ENCODE measurements at regions not wholly inside any gene's neighbourhood (a gene's known extent, or its start where the extent isn't known, plus 50 kb on each side); places are given as distances from the start of the nearest gene placed in this dataset.
A peak's percentile ranks its signal among the peaks of the same experiment; 100 is the strongest.

DNA sequence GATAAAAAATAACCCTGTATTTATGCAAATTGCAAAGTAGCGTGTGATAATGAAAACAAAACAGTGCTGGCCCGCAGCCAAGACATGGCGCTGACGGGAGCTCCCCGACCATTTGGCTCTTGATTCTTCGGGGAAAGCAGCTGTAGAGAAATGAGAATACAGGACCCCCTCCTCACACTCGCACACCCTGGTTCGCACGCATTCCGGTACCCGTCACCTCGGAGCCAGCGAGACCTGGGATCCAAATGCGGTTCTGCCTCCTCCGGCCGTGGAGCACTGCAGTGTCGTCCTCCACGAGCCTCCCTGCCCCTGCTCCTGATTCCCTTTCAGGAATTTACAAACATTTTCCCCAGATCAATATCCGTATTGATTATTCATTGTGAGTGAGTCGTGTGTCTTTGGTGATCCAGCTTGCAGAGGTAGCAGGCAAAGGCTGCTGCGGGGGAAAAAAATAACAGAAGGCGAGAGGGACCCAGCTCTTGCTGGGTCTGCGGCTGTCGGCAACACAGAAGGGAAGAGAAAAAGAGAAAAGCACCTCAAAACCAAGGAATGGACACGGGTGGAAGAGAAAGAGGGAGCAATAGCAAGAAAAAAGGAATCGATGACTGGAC is 184.1 kb upstream of the ZFHX3 start:
- POLR2A ChIA-PET, result interaction anchor here (0.9 kb wide), 1 partner anchor 11 kb away, joined by 3 read pairs; no protein-coding TSS in a partner anchor
- DNase-seq (ENCODE audit: extremely low spot score), result no peak
- CTCF ChIA-PET, result interaction anchor here (0.7 kb wide), 1 partner anchor 1376 kb away, joined by 4 read pairs; no protein-coding TSS in a partner anchor
- TF ChIP-seq CTBP1 (IDR thresholded peaks at IDR 0.05; ENCODE audit: borderline replicate concordance) (no peak), TARDBP (IDR thresholded peaks at IDR 0.05) (no peak), L3MBTL2 (conservative IDR thresholded peaks at IDR 0.05) (no peak), BHLHE40 (IDR thresholded peaks at IDR 0.05; ENCODE audit: borderline replicate concordance) (no peak), ARNT (IDR thresholded peaks at IDR 0.05) (no peak), FOXA1 (IDR thresholded peaks at IDR 0.05) (no peak), NFRKB (IDR thresholded peaks at IDR 0.05) (no peak), ZNF384 (IDR thresholded peaks at IDR 0.05) (no peak), SP1 (IDR thresholded peaks at IDR 0.05) (no peak), ELF4 (IDR thresholded peaks at IDR 0.05) (no peak), FOXM1 (IDR thresholded peaks at IDR 0.05; ENCODE audit: borderline replicate concordance) (no peak), LEF1 (IDR thresholded peaks at IDR 0.05; ENCODE audit: borderline replicate concordance) (no peak), SUZ12 (IDR thresholded peaks at IDR 0.05) (no peak), FOXK2 (IDR thresholded peaks at IDR 0.05) (no peak), HDGF (IDR thresholded peaks at IDR 0.05; ENCODE audit: borderline replicate concordance) (no peak)
- TF ChIP-seq, protein P1, sequence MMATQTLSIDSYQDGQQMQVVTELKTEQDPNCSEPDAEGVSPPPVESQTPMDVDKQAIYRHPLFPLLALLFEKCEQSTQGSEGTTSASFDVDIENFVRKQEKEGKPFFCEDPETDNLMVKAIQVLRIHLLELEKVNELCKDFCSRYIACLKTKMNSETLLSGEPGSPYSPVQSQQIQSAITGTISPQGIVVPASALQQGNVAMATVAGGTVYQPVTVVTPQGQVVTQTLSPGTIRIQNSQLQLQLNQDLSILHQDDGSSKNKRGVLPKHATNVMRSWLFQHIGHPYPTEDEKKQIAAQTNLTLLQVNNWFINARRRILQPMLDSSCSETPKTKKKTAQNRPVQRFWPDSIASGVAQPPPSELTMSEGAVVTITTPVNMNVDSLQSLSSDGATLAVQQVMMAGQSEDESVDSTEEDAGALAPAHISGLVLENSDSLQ (IDR thresholded peaks at IDR 0.05), result no peak

DNA sequence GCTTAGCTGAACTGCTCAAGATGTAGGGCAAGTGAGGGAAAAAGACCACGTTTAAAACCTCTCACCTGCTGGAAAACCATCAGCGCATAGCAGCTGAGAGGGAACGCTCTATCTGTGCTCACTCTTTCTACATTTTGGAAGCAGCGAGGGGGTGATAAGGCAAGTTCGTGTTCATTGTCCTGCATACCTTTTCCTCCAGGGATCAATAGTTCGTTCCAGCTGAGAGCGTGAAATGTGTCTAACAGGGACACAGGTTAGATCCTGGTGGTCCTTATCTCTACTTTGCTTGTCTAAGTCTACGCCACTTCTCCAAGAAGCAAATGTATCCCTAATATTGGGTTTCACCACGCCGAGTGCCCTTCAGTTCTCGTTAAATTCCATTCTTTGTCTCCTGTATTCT is 183.5 kb upstream of the ZFHX3 start:
- CTCF ChIA-PET, result interaction anchor here (0.7 kb wide), 1 partner anchor 1377 kb away, joined by 4 read pairs; no protein-coding TSS in a partner anchor
- DNase-seq (ENCODE audit: extremely low spot score), result no peak
- POLR2A ChIA-PET, result no interaction called here

DNA sequence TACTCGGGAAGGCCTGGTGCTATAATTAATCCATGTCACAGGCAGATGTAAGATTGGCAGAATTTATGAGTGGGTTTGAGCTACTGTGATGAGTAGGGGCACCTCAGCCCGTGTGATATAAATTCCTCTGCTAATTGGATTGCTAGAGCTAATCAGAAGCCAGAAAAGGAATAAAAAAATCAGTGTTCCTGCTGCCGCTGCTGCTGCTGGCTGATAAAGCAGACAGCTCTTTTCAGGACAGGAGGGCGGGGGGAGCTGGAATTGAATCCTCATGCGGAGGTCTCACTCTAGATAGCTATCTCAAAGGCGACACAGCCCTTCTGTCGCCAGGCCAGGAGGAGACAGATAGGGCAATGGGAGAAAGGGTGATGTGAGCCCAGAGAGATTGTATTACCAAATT is 182.7 kb upstream of the ZFHX3 start:
- TF ChIP-seq FOXA1 (IDR thresholded peaks at IDR 0.05) (no peak), HDGF (IDR thresholded peaks at IDR 0.05; ENCODE audit: borderline replicate concordance) (no peak), ZNF384 (IDR thresholded peaks at IDR 0.05) (no peak), SP1 (IDR thresholded peaks at IDR 0.05) (no peak), SUZ12 (IDR thresholded peaks at IDR 0.05) (no peak), L3MBTL2 (conservative IDR thresholded peaks at IDR 0.05) (no peak), CTBP1 (IDR thresholded peaks at IDR 0.05; ENCODE audit: borderline replicate concordance) (no peak), TARDBP (IDR thresholded peaks at IDR 0.05) (no peak), ARNT (IDR thresholded peaks at IDR 0.05) (no peak), LEF1 (IDR thresholded peaks at IDR 0.05; ENCODE audit: borderline replicate concordance) (no peak), BHLHE40 (IDR thresholded peaks at IDR 0.05; ENCODE audit: borderline replicate concordance) (no peak), FOXK2 (IDR thresholded peaks at IDR 0.05) (no peak), NFRKB (IDR thresholded peaks at IDR 0.05) (no peak), ELF4 (IDR thresholded peaks at IDR 0.05) (no peak)
- TF ChIP-seq, protein P1 (IDR thresholded peaks at IDR 0.05), result no peak
- POLR2A ChIA-PET, result no interaction called here
- CTCF ChIA-PET, result no interaction called here
- no peak for DNase-seq (ENCODE audit: extremely low spot score)

More for the DNA sequence above, 183.5 kb upstream of the ZFHX3 start:
- TF ChIP-seq L3MBTL2 (conservative IDR thresholded peaks at IDR 0.05) (no peak), FOXA1 (IDR thresholded peaks at IDR 0.05) (no peak), CTBP1 (IDR thresholded peaks at IDR 0.05; ENCODE audit: borderline replicate concordance) (no peak), NFRKB (IDR thresholded peaks at IDR 0.05) (no peak), LEF1 (IDR thresholded peaks at IDR 0.05; ENCODE audit: borderline replicate concordance) (no peak), ELF4 (IDR thresholded peaks at IDR 0.05) (no peak), ZNF384 (IDR thresholded peaks at IDR 0.05) (no peak), BHLHE40 (IDR thresholded peaks at IDR 0.05; ENCODE audit: borderline replicate concordance) (no peak), SP1 (IDR thresholded peaks at IDR 0.05) (no peak), ARNT (IDR thresholded peaks at IDR 0.05) (no peak), TARDBP (IDR thresholded peaks at IDR 0.05) (no peak), HDGF (IDR thresholded peaks at IDR 0.05; ENCODE audit: borderline replicate concordance) (no peak), FOXK2 (IDR thresholded peaks at IDR 0.05) (no peak), SUZ12 (IDR thresholded peaks at IDR 0.05) (no peak), FOXM1 (IDR thresholded peaks at IDR 0.05; ENCODE audit: borderline replicate concordance) (no peak)
- TF ChIP-seq, protein P1 (IDR thresholded peaks at IDR 0.05), result no peak

DNA sequence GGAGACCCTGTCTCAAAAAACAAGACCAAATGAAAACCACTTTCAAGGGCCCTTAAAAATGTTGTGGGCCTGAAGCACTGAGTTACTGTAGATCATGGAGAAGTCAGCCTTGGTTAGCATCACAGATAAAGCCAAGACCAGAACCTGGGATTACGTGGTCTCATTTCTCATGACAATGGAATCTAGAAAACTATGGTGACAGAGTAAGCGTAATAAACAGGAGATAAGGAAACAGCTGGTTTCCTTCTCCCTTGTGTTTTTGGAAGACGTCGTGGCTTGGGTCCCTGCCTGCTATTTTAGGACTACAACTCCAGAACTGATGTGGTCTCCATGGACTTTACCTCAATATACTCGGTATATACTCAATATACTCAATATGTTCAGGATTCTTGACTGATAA is 180.7 kb upstream of the ZFHX3 start:
- ChIA-PET POLR2A (no interaction called here), CTCF (no interaction called here)
- no peak for TF ChIP-seq SUZ12 (IDR thresholded peaks at IDR 0.05)
- no peak for TF ChIP-seq HDGF (IDR thresholded peaks at IDR 0.05; ENCODE audit: borderline replicate concordance)
- TF ChIP-seq FOXM1 (IDR thresholded peaks at IDR 0.05; ENCODE audit: borderline replicate concordance), result no peak
- TF ChIP-seq TARDBP (IDR thresholded peaks at IDR 0.05), result no peak
- no peak for TF ChIP-seq FOXK2 (IDR thresholded peaks at IDR 0.05)
- no peak for TF ChIP-seq LEF1 (IDR thresholded peaks at IDR 0.05; ENCODE audit: borderline replicate concordance)
- TF ChIP-seq BHLHE40 (IDR thresholded peaks at IDR 0.05; ENCODE audit: borderline replicate concordance), result no peak
- TF ChIP-seq ARNT (IDR thresholded peaks at IDR 0.05), result no peak
- no peak for TF ChIP-seq L3MBTL2 (conservative IDR thresholded peaks at IDR 0.05)
- TF ChIP-seq ELF4 (IDR thresholded peaks at IDR 0.05), result no peak
- no peak for TF ChIP-seq SP1 (IDR thresholded peaks at IDR 0.05)
- no peak for TF ChIP-seq NFRKB (IDR thresholded peaks at IDR 0.05)
- TF ChIP-seq, protein P1 (IDR thresholded peaks at IDR 0.05), result no peak
- no peak for TF ChIP-seq ZNF384 (IDR thresholded peaks at IDR 0.05)
- no peak for DNase-seq (ENCODE audit: extremely low spot score)

DNA sequence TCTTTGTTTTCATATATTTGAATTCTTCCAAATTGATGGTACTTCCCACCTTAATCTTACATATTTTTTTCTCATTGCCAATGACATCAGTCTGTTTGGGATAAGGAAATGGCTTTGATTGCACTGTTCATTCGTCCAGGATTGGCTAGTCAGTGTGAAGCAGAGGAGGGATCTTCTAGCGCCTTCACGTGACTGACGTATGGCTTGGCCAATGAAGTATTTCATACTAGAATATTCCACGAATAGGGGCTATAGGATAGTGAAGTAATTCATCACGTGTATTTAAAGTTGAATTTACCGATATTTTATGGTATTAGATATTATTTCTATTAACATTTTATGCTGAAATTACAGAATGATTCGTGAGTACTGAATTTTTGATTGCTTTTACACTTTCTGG is 178.7 kb upstream of the ZFHX3 start:
- no peak for DNase-seq (ENCODE audit: extremely low spot score)
- ChIA-PET POLR2A (no interaction called here), CTCF (interaction anchor here (0.9 kb wide), 1 partner anchor 10 kb away, joined by 4 read pairs; no protein-coding TSS in a partner anchor)
- no peak for TF ChIP-seq FOXM1 (IDR thresholded peaks at IDR 0.05; ENCODE audit: borderline replicate concordance)
- TF ChIP-seq LEF1 (IDR thresholded peaks at IDR 0.05; ENCODE audit: borderline replicate concordance), result no peak
- TF ChIP-seq, protein P1 (IDR thresholded peaks at IDR 0.05), result peak; percentile 52
- TF ChIP-seq FOXK2 (IDR thresholded peaks at IDR 0.05), result no peak

Measured in HEK293T (cell line).